ENCODE measurements at regions not wholly inside any gene's neighbourhood (a gene's known extent, or its start where the extent isn't known, plus 50 kb on each side); places are given as distances from the start of the nearest gene placed in this dataset.

GRCh38 chr2:34340307-34340706 lies 741.2 kb upstream of the FAM98A start:
- DNase-seq (ENCODE audit: low read depth) = no peak
- TF ChIP-seq CTCF (IDR thresholded peaks at IDR 0.05; ENCODE audit: insufficient read depth, low read depth, low read length, missing control alignments) = no peak
- no peak overlapping the region for H3K4me3 ChIP-seq (ENCODE audit: low read length)

GRCh38 chr2:34337735-34338134 lies 738.6 kb upstream of the FAM98A start:
- peak; percentile 11 for DNase-seq (ENCODE audit: low read depth)
- TF ChIP-seq CTCF (IDR thresholded peaks at IDR 0.05; ENCODE audit: insufficient read depth, low read depth, low read length, missing control alignments) = no peak
- no peak overlapping the region for H3K4me3 ChIP-seq (ENCODE audit: low read length)

GRCh38 chr2:34332813-34333212 lies 733.7 kb upstream of the FAM98A start:
- no peak for TF ChIP-seq CTCF (IDR thresholded peaks at IDR 0.05; ENCODE audit: insufficient read depth, low read depth, low read length, missing control alignments)
- H3K4me3 ChIP-seq (ENCODE audit: low read length) = no peak overlapping the region
- DNase-seq (ENCODE audit: low read depth) = no peak

- H3K4me3 ChIP-seq (ENCODE audit: low read length) = no peak overlapping the region
- no peak for TF ChIP-seq CTCF (IDR thresholded peaks at IDR 0.05; ENCODE audit: insufficient read depth, low read depth, low read length, missing control alignments)
- DNase-seq (ENCODE audit: low read depth) = no peak
Measured at GRCh38 chr2:34320056-34320455, 721.0 kb upstream of the FAM98A start.

GRCh38 chr2:34317797-34318196 lies 718.7 kb upstream of the FAM98A start:
- TF ChIP-seq CTCF (IDR thresholded peaks at IDR 0.05; ENCODE audit: insufficient read depth, low read depth, low read length, missing control alignments) = no peak
- H3K4me3 ChIP-seq (ENCODE audit: low read length) = no peak overlapping the region
- no peak for DNase-seq (ENCODE audit: low read depth)

GRCh38 chr2:34316788-34317187 lies 717.7 kb upstream of the FAM98A start:
- no peak overlapping the region for H3K4me3 ChIP-seq (ENCODE audit: low read length)
- peak; percentile 11 for DNase-seq (ENCODE audit: low read depth)
- TF ChIP-seq CTCF (IDR thresholded peaks at IDR 0.05; ENCODE audit: insufficient read depth, low read depth, low read length, missing control alignments) = no peak

- no peak for TF ChIP-seq CTCF (IDR thresholded peaks at IDR 0.05; ENCODE audit: insufficient read depth, low read depth, low read length, missing control alignments)
- H3K4me3 ChIP-seq (ENCODE audit: low read length) = no peak overlapping the region
- DNase-seq (ENCODE audit: low read depth) = no peak
Measured at GRCh38 chr2:34311816-34312215, 712.7 kb upstream of the FAM98A start.
